ENCODE measurements at regions not wholly inside any gene's neighbourhood (a gene's known extent, or its start where the extent isn't known, plus 50 kb on each side); places are given as distances from the start of the nearest gene placed in this dataset.
"Not testable (repeated sequence)": the region's sequence is repeated elsewhere in the genome, so short reads cannot be mapped to it uniquely, and the experiment has no call there.

DNA sequence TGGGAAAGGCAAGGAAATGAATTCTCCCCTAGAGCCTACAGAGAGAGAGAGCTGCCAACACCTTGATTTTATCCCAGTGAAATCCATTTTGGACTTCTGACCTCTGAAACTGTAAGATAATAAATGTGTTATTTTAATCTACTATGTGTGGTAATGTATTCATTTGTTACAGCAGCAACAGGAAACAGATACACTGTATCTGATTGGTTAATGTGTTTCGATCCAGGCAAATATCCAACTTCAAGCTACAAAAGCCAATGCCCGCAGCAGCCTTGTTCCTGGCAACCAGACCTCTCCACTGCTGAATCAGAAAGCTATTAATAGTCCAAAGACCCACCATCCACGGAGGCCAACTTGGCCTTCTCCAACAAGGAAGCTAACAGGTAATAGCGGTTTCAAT, 318.1 kb downstream of the PTTG2 start:
- DNase-seq (ENCODE audit: low read depth in 2 of 3, low spot score in 2 of 3): no peak

DNA sequence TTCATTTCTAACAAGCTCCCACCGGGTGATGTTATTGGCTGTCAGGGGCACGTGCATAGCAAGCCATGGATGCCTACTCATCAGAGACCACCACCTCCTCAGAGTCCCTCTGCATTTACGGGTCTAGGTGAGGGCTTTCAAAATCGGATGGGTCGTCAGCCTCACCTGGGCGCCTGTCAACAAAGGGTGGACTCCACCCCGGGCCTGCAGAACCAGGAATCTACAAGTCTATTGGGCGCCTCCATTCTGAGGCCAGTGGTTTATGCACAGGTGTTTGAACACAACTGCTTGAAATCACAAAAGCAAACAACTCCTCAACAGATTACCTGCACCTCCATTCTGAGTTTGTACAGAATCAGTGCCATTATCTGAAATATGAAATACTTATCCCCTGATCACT, 318.9 kb downstream of the PTTG2 start:
- no peak for DNase-seq (ENCODE audit: low read depth in 2 of 3, low spot score in 2 of 3)

DNA sequence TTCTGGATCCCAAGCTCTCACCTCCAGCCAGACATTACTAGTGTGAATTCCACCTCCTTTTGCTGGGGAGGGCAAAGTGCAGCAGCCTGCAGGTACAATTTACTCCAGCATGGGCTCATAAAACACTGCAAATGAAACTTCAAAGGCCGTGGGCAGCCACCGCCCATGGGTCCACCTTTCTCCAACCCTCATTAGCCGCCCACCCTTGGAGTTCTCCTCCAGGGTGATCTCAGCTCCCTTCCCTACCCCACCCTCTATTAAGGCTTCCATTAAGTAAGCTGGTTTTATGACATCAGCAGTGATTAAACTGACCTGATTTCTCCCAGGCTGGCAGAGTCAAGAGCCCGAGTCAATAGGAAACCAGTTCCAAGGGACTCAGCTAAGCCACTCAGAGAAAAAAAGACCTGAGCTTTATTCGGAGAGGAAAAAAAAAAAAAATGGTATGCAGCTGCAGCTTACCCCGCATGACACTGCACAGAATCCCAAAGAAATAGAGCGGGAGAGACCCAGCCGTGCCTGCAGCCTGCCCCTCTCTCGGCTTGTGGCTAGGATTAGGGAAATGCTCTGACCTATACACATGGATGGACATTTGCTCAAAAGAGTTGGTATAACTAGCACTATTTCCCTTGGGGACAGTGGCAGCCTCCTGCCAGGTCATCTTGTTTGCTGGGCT, 319.6 kb downstream of the PTTG2 start:
- no peak for DNase-seq (ENCODE audit: low read depth in 2 of 3, low spot score in 2 of 3)

DNA sequence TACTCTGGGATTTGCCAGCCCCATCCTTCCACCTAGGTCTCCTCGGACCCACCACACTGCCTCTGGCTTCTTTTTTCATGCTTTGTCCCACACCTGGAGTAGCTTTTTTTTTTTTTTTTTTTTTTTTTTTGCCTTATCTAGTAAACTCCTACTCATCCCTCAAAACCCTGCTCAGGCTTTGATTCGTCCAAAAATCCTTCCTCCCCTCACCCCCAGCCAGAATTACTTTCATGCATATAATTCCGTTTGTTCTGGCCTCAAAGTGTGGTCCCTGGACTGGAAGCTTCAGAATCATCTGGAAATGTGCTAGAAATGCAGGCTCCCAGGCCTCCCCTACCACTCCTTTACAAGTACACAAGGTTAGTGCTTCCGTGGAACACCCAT, 320.1 kb downstream of the PTTG2 start:
- no peak for DNase-seq (ENCODE audit: low read depth in 2 of 3, low spot score in 2 of 3)

DNA sequence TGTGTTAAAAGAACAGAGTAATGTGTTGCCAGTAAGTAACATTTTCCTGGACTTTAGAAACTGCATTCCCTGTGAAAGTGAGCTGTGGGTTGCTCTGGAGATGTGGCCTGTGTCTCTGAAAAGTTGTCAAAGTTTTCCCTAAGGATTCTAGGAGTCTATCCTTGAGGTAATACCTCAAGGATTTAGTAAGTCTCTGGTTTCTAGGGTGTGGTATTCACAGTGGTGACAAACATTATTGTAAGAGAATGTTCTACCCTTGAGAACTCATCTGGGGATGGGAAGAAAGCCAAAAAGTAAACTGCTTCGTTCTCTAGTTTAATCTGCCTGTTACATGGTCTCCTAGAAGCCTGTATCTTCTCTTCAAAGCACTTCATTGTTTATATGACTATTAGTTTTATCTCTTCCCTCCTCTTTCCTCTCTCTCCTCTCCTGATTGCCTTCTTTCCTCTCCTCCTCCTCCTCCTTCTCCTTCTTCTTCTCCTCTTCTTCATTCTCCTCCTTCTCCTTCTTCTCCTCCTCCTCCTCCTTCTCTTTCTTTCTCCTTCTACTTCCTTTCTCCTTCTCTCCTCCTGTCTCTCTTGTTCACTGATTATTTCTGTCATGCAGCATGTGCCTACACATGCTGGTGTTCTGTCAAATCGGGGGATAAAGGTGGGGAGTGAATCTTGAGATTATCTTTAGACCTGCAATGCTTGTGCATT, 321.3 kb downstream of the PTTG2 start:
- no peak for DNase-seq (ENCODE audit: low read depth in 2 of 3, low spot score in 2 of 3)

DNA sequence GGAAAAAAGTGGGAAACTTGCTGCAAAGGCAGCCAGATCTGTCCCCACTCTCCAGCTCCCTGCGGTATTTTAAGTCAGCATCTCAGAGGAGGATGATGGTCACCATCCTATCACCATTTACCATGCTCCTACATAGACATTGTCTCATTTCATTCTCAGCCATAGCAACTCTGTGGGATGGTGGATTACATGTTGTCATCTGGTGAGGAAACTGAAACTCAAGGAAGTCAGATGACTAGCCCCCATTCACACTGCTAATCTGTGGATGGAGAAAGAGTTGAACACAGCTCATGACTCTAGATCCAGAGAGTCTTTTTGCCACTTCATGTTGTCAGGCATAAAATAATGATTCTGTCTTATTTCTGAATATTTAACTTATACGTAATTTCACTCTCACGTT, 323.5 kb downstream of the PTTG2 start:
- no peak for DNase-seq (ENCODE audit: low read depth in 2 of 3, low spot score in 2 of 3)

DNA sequence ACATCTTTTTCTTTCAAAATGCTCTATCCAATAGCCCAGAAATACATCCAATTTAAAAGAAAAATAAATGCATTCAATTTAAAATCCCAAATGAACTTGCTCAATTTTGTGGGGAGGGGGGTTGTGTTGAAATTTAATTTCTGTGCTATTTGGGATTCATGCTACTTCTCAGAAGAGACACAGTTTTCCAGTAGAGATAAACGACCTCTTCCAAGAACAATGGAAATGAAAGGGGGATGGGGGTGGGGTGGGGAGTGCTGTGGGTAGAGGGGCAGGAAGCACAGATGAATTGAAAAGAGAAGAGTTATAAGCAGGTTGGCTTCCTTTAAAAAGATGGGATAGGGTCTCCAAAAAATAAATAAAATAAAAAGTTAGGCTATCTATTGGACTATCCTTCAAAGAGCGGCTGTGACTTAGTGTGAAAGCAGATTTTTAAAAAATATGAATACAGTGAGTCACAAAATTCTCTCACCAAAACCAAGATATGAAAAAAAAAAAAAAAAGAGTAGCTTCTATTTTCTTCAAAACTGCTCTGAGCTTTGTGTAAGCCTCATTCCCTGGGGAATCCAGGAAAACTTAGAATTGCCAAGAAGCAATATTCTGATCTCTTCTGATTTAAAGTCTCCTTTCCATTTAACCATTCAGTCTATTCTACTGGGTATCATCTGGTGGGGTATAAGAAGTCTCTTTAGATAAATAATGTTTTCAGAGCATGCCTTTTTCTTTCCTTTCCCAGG, 324.3 kb downstream of the PTTG2 start:
- DNase-seq (ENCODE audit: low read depth in 2 of 3, low spot score in 2 of 3): no peak

DNA sequence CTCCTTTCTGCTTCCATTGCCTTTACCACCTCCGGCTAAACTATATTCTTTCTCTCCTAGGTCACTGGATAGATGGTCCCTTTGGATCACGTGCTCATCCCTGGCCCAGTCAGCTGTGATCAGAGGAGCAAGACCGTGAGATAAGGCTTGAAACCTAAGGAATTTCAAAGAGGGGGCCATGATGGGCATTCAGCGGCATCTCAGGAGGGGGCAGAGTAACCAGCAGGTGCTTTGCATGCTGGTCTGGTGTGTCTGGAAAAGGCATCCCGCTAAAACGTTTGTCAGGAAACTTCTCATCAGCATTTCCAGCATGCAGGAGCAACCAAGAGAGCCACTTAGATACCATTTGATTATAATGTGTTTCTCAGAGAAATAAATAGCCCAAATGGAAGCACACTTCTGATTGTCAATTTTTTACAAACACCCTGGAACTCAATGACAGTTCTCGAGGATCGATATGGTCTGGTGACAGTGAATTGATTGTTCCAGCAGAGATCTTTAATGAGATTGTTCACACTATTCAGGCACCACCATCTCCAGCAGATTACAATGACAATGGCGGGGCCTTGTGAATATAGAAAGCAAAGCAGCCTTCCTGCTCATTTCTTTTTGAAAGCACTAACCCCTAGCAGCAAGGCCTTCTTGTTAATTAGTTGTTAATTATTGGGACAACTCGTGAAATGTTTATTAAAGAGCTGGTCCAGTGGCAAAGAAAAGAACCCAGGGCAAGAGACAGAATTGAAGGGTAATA, 327.1 kb downstream of the PTTG2 start:
- no peak for DNase-seq (ENCODE audit: low read depth in 2 of 3, low spot score in 2 of 3)

DNA sequence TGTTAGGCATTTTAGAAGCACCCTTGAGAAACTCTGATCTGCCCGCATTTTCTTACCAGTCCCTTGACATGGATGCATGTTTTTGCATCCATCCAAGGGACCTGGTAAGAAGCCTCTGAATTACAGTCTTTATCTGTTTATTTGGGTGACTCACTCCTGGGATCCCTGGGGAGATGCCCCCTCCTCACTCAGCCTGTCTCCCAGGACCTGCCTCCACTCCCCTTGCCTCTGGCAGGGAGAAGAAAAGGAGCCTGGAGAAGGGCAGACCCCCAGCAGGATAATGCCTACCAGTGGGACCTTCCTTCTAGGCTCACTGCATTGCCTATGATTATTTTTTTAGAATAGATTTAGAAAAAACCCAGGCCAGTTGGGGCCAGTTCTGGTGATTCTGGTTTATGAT, 329.4 kb downstream of the PTTG2 start:
- DNase-seq (ENCODE audit: low read depth in 2 of 3, low spot score in 2 of 3): no peak

DNA sequence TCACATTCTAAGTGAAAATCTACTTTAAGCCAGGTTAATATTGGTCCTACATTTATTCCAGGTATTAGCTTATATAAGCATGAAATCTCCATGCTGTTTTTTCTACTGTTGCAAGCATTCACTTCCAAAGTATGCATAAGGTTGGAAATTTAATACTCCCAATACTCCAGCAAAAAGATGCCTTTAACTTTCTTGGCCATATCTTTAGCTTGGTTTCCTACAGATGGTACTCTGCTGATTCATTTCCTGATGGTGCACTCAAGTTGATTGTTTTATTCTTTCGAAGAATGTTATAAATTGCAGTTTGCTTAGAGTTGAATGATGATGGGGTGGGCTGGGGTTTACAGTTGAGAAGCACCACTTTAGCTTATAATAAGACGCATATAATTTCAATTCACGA, 330.2 kb downstream of the PTTG2 start:
- no peak for DNase-seq (ENCODE audit: low read depth in 2 of 3, low spot score in 2 of 3)

DNA sequence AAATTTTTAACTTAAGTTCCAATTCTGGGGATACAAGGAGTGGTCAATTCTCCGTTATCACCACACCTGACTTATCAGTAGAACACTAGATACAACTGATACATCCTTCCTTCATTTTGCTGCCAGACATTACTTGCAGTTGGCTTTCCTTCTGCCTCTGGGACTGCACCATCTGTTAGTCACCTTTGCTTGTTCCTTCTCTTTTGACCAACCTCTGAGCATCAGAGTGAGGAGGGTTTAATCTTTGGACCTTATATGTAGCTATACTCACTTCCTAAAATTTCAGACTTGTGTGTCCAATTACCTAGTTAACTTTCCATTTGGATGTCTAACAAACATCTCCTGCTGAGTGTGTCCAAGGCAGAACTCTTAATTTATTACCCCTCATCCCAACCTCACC, 330.7 kb downstream of the PTTG2 start:
- DNase-seq (ENCODE audit: low read depth in 2 of 3, low spot score in 2 of 3): no peak

DNA sequence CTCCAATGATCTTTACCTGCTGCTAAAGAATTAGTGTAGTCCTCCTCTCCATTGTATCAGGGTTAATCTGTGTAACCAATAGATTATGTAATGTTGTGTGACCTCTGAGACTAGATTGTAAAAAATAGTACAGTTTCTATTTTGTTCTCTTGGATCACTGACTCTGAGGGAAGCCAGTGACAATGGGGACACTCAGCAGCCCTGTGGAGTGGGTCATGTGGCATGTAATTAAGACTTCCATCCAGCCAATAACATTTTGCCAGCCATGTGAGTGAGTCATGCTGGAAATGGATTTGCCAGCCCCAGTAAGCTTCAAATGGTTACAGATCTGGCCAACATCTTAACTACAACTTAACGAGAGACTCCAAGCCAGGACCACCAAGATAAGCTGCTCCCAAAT, 332.3 kb downstream of the PTTG2 start:
- no peak for DNase-seq (ENCODE audit: low read depth in 2 of 3, low spot score in 2 of 3)

DNA sequence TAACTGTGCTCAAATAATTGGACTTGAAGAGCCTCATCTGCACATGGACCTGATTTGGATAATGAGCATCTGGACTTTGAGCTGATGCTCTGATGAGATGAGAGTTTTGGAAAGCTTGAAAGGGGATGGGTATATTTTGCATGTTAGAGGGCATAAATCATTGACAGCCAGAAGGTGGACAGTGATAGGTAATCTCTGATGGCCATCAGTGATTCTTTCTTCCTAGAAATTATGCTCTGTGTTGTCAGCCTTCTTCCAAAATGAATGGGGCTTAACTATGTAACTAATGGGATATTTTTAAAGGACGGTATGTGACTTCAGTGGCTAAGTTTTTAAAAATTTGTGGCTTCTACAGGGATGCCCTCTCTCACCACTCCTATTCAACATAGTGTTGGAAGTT, 334.0 kb downstream of the PTTG2 start:
- DNase-seq (ENCODE audit: low read depth in 2 of 3, low spot score in 2 of 3): no peak

DNA sequence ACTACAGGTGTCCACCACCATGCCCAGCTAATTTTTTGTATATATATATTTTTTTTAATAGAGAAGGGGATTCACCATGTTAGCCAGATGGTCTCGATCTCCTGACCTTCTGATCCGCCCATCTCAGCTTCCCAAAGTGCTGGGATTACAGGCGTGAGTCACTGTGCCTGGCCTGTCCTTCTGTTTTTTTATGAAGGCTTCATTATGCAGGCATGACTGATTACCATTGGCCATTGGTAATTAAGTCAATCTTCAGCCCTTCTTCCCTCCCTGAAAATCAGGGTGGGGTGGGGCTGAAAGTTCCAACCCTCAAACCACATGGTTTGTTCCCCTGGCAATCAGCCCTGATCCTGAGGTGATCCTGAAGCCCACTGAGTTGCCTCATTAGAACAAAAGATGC, 336.9 kb downstream of the PTTG2 start:
- DNase-seq (ENCODE audit: low read depth in 2 of 3, low spot score in 2 of 3): no peak

DNA sequence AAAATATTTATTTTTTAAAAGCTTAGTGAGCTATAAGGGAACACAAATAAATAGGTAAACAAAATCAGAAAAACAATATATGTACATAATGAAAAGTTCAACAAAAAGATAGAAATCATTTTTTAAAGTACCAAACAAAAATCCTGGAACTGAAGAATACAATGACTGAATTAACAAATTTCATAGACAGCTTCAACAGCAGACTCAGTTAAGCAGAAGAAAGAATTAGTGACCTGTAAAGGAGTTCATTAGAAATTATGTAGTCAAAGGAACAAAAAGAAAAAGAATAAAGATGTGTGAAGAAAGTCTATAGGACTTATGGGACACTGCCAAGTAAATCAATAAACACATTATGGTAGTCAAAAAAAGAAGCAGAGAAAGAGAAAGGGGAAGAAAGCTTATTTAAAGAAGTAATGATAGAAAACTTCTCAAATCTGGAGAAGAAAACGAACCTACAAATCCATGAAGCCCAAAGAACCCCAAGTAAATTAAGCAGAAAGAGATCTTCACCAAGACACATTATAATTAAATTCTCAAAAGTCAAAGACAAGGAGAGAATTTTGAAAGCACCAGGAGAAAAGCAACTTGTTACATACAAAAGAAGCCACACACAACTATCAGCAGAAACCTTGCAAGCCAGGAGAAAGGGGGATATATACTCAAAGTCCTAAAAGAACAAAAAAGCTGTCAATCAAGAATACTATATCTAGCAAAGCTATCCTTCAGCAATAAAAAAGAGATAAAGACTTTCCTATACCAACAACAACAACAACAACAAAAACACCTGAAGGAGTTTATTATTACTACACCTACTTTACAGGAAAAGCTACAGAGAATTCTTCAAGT, 338.9 kb downstream of the PTTG2 start:
- no peak for DNase-seq (ENCODE audit: low read depth in 2 of 3, low spot score in 2 of 3)

DNA sequence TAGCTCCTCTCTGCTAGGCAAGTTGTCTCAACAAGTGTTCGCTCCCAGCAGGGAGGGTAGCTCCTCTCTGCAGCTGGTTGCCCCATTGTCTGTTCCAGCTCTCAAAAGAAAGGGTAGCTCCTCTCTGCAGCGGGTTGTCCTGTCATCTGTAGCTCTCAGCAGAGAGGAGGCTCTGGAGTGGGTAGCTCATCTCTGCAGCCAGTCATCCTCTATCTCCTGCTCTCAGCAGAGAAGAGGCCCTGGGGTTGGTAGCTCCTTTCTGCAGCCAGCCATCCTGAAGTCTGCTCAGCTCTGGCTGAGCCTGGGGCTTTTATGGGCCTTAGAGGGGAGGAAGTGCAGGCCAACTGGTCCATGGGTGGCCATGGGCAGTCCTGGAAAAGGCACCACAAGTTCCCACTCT, 342.7 kb downstream of the PTTG2 start:
- DNase-seq (ENCODE audit: low read depth in 2 of 3, low spot score in 2 of 3): no peak

DNA sequence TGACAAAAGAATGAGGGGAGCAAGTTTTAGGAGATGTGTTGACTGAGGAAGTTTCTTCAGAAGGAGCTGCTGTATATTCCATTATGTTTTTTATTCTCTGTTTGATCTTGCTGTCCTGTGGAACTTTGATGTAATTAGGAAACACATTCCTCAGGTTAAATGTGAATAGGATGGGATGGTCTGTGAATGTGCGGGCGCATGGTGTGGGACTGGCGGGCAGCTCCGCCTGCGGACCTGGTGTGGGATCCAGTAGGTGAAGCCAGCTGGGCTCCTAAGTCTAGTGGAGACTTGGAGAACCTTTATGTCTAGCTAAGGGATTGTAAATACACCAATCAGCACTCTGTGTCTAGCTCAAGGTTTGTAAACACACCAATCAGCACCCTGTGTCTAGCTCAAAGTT, 344.3 kb downstream of the PTTG2 start:
- DNase-seq (ENCODE audit: low read depth in 2 of 3, low spot score in 2 of 3): not testable (repeated sequence)

DNA sequence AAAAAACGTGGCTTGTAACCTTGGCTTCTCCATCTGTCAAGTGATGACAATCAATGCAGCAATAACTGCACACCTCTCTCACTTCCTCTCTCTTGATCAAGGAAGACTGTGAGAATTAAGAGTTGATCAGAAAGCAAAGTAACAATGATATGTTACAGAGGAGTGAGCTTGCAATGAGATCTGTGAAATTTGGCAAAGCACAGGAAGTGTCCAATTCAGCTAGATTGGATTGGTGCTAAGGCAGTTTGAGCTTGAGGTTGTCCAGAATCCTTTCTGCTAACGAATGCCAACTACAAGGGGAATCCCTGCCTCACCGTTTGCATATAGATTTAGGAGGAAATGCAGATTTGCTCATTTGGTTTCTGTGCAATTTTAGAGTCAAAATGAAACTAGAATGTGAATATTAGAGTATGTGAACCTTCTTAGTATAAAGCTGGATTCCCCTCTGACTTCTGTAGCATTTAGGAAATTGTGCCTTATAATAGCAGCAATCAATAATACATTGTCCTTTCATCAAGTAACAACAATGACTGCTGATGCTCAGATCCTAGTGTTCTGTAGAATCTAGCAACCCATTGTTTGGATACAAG, 346.4 kb downstream of the PTTG2 start:
- no peak for DNase-seq (ENCODE audit: low read depth in 2 of 3, low spot score in 2 of 3)

DNA sequence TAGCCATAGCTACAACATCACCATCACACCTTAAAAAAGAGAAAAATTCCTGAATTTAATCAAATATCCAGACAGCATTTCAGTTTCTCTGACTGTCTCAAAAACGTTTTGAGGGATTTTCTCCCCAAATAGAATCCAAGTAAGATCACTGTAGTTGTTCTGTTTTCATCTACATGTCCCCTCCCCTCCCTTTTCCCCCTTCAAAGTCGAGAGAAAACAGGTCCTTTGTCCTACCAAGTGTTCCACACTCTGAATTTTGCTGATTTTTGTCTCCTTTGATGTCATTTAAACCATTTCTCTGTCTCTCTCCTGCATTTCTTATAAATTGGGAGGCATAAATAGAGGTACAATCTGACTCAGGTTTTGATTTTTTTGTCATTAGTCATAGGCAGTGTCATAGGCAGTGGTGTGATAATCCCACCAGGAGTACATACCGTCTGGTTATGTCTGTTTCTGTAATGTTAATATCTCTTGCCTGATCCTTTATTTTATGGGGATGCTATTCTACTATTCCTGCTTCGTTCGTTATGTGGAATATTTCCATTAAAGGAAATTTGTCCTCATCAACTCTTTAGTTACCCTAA, 348.6 kb downstream of the PTTG2 start:
- DNase-seq (ENCODE audit: low read depth in 2 of 3, low spot score in 2 of 3): no peak

DNA sequence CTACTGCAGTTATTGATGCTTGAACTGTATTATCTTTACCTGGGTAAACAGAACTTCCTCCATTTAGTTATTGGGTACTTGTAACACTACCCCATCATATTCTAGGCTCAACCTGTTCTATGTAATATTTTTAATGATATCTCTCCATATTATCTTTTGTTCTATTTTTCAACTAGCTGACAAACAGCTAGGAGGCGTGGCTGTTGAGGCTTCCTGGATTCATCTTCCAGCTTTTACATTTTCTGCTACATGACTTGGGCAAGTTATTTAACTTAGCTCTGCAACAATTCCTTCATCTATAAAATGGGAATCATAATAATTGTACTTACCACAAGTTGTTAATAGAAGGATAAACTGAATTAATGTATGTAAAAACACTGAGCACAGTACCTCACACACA, 349.3 kb downstream of the PTTG2 start:
- no peak for DNase-seq (ENCODE audit: low read depth in 2 of 3, low spot score in 2 of 3)

All from activated CD8-positive, alpha-beta memory T cell treated with anti-CD3 and anti-CD28 coated beads for 48 hours (primary cell).